HCT116 (cell line): ENCODE measurements at regions not wholly inside any gene's neighbourhood (a gene's known extent, or its start where the extent isn't known, plus 50 kb on each side); places are given as distances from the start of the nearest gene placed in this dataset.

Experiments
- CEBPB ChIP-seq: IDR thresholded peaks from 2 replicates; pipeline ENCODE4 v1.6.1; 2012; ENCODE audit warnings: low read depth
- EGR1 ChIP-seq: IDR thresholded peaks from 2 replicates; pipeline ENCODE4 v1.6.1; 2012; ENCODE audit warnings: low read depth
- EZH2 ChIP-seq: fragments of 200-600 bp; sonication (generic); IDR thresholded peaks from 2 replicates; pipeline ENCODE4 v1.6.1; 2017; ENCODE audit warnings: antibody characterized with exemption, mixed run types
- POLR2A ChIP-seq: IDR thresholded peaks from 2 replicates; pipeline ENCODE4 v1.7.0; 2011; ENCODE audit warnings: borderline replicate concordance; ENCODE audit not compliant: insufficient read depth, insufficient read length; ENCODE audit errors: extremely low read depth
- POLR2AphosphoS5 ChIP-seq: IDR thresholded peaks from 2 replicates; pipeline ENCODE4 v1.6.1; 2011; ENCODE audit warnings: mild to moderate bottlenecking, low read depth, low read length, moderate library complexity
- RAD21 ChIP-seq: IDR thresholded peaks from 2 replicates; pipeline ENCODE4 v1.6.1; 2012; ENCODE audit warnings: low read depth, mild to moderate bottlenecking
- YY1 ChIP-seq: IDR thresholded peaks from 2 replicates; pipeline ENCODE4 v1.6.1; 2011; ENCODE audit warnings: low read length, low read depth, moderate library complexity, mild to moderate bottlenecking; ENCODE audit not compliant: insufficient replicate concordance; ENCODE audit errors: extremely low read depth
- TF ChIP-seq, protein P1 (sequence below): IDR thresholded peaks from 2 replicates; pipeline ENCODE4 v1.6.1; 2012; ENCODE audit warnings: low read depth
- TF ChIP-seq, protein P2 (sequence below), 3 experiments: fragments of 200-600 bp in 1 of 3; sonication (generic) in 1 of 3; IDR thresholded peaks in 2 of 3; conservative IDR thresholded peaks in 1 of 3; 2 replicates each; pipeline ENCODE4 v1.5.1; 2012 to 2017; ENCODE audit warnings: low read depth in 2 of 3, low read length in 2 of 3, antibody characterized with exemption in 1 of 3, borderline replicate concordance in 1 of 3, control low read depth in 1 of 3, mild to moderate bottlenecking in 1 of 3, mixed read lengths in 1 of 3, mixed run types in 1 of 3, moderate library complexity in 1 of 3; ENCODE audit not compliant: insufficient read depth in 1 of 3
- TF ChIP-seq, protein P3 (sequence below): IDR thresholded peaks from 2 replicates; pipeline ENCODE4 v1.6.1; 2012

DNA sequence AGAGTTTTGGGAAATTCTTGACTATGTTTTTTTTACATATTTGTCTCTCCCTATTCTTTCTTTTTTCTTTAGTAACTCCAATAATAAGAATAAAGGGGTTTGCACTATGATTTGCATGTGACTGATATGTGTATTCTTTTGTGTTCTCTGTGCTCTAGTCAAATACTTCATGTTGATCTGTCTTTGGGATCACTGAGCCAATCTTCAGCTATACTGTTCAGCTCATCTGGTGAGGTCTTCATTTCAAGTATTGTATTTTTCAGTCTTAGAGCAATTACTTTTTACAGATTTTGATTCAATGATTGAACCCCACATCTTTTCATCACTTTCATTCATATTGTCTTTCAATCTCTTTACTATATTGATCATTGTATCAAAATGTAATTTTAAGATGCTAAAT is 58.1 kb upstream of the TAF11L2 start:
- TF ChIP-seq POLR2AphosphoS5 (no peak), CEBPB (no peak), EZH2 (no peak), YY1 (no peak), RAD21 (no peak), EGR1 (no peak), POLR2A (no peak)
- TF ChIP-seq, protein P1, sequence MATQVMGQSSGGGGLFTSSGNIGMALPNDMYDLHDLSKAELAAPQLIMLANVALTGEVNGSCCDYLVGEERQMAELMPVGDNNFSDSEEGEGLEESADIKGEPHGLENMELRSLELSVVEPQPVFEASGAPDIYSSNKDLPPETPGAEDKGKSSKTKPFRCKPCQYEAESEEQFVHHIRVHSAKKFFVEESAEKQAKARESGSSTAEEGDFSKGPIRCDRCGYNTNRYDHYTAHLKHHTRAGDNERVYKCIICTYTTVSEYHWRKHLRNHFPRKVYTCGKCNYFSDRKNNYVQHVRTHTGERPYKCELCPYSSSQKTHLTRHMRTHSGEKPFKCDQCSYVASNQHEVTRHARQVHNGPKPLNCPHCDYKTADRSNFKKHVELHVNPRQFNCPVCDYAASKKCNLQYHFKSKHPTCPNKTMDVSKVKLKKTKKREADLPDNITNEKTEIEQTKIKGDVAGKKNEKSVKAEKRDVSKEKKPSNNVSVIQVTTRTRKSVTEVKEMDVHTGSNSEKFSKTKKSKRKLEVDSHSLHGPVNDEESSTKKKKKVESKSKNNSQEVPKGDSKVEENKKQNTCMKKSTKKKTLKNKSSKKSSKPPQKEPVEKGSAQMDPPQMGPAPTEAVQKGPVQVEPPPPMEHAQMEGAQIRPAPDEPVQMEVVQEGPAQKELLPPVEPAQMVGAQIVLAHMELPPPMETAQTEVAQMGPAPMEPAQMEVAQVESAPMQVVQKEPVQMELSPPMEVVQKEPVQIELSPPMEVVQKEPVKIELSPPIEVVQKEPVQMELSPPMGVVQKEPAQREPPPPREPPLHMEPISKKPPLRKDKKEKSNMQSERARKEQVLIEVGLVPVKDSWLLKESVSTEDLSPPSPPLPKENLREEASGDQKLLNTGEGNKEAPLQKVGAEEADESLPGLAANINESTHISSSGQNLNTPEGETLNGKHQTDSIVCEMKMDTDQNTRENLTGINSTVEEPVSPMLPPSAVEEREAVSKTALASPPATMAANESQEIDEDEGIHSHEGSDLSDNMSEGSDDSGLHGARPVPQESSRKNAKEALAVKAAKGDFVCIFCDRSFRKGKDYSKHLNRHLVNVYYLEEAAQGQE = no peak
- TF ChIP-seq, protein P2, sequence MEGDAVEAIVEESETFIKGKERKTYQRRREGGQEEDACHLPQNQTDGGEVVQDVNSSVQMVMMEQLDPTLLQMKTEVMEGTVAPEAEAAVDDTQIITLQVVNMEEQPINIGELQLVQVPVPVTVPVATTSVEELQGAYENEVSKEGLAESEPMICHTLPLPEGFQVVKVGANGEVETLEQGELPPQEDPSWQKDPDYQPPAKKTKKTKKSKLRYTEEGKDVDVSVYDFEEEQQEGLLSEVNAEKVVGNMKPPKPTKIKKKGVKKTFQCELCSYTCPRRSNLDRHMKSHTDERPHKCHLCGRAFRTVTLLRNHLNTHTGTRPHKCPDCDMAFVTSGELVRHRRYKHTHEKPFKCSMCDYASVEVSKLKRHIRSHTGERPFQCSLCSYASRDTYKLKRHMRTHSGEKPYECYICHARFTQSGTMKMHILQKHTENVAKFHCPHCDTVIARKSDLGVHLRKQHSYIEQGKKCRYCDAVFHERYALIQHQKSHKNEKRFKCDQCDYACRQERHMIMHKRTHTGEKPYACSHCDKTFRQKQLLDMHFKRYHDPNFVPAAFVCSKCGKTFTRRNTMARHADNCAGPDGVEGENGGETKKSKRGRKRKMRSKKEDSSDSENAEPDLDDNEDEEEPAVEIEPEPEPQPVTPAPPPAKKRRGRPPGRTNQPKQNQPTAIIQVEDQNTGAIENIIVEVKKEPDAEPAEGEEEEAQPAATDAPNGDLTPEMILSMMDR (IDR thresholded peaks at IDR 0.05 in 2 of 3, conservative IDR thresholded peaks at IDR 0.05 in 1 of 3; ENCODE audit: borderline replicate concordance in 1 of 3, insufficient read depth in 1 of 3, low read depth in 2 of 3, low read length in 2 of 3) = no peak
- TF ChIP-seq, protein P3, sequence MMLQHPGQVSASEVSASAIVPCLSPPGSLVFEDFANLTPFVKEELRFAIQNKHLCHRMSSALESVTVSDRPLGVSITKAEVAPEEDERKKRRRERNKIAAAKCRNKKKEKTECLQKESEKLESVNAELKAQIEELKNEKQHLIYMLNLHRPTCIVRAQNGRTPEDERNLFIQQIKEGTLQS = no peak
